WTC11 (cell line): ENCODE measurements at regions not wholly inside any gene's neighbourhood (a gene's known extent, or its start where the extent isn't known, plus 50 kb on each side); places are given as distances from the start of the nearest gene placed in this dataset.

ENCODE experiments used
- CTCF ChIP-seq: fragments of 200-600 bp; IDR thresholded peaks from 2 replicates; pipeline ENCODE4 v1.8.0; 2022; ENCODE audit warnings: antibody characterized with exemption
- GABPB1 ChIP-seq: sonication (generic); formaldehyde crosslinking; IDR thresholded peaks from 2 replicates; pipeline ENCODE4 v1.8.1; 2023; ENCODE audit warnings: mild to moderate bottlenecking, missing genetic modification reagents
- IRF1 ChIP-seq: sonication (generic); formaldehyde crosslinking; IDR thresholded peaks from 2 replicates; pipeline ENCODE4 v1.8.0; 2023; ENCODE audit warnings: missing genetic modification reagents
- JUN ChIP-seq: sonication (generic); formaldehyde crosslinking; IDR thresholded peaks from 2 replicates; pipeline ENCODE4 v1.8.0; 2023; ENCODE audit warnings: mild to moderate bottlenecking, missing genetic modification reagents
- MAX ChIP-seq: sonication (generic); formaldehyde crosslinking; IDR thresholded peaks from 2 replicates; pipeline ENCODE4 v1.8.0; 2022; ENCODE audit warnings: mild to moderate bottlenecking, missing genetic modification reagents
- TEAD1 ChIP-seq: sonication (generic); formaldehyde crosslinking; IDR thresholded peaks from 2 replicates; pipeline ENCODE4 v1.8.0; 2022; ENCODE audit warnings: mild to moderate bottlenecking, missing genetic modification reagents
- USF1 ChIP-seq: sonication (generic); formaldehyde crosslinking; IDR thresholded peaks from 2 replicates; pipeline ENCODE4 v1.8.0; 2022; ENCODE audit warnings: mild to moderate bottlenecking, missing genetic modification reagents
- ZNF121 ChIP-seq: sonication (generic); formaldehyde crosslinking; IDR thresholded peaks from 2 replicates; pipeline ENCODE4 v1.8.0; 2023; ENCODE audit warnings: missing genetic modification reagents
- ZNF232 ChIP-seq: sonication (generic); formaldehyde crosslinking; IDR thresholded peaks from 2 replicates; pipeline ENCODE4 v1.8.0; 2022; ENCODE audit warnings: mild to moderate bottlenecking, missing genetic modification reagents
- ZNF423 ChIP-seq: fragments of 250-450 bp; sonication (Bioruptor Pico); IDR thresholded peaks from 2 replicates; pipeline ENCODE4 v2.1.2; 2022; ENCODE audit warnings: mild to moderate bottlenecking, moderate library complexity

GRCh38 chr2:43020296-43020695 is 206.1 kb downstream of the ZFP36L2 start:
- TF ChIP-seq CTCF (no peak), ZNF121 (CRISPR knock-in tag) (no peak), IRF1 (no peak), GABPB1 (CRISPR knock-in tag) (no peak), ZNF232 (CRISPR knock-in tag) (no peak), MAX (CRISPR knock-in tag) (no peak), TEAD1 (CRISPR knock-in tag) (no peak), USF1 (CRISPR knock-in tag) (no peak), JUN (CRISPR knock-in tag) (no peak), ZNF423 (CRISPR knock-in tag) (no peak)
